Kidney (tissue), 13 donors: ENCODE measurements at regions not wholly inside any gene's neighbourhood (a gene's known extent, or its start where the extent isn't known, plus 50 kb on each side); places are given as distances from the start of the nearest gene placed in this dataset.
"Not testable (repeated sequence)": the region's sequence is repeated elsewhere in the genome, so short reads cannot be mapped to it uniquely, and the experiment has no call there.

Source experiments
- DNase-seq, 5 donors: peaks; one replicate each; pipeline ENCODE4 v3.0.0-alpha.2; 2013 to 2020
- FAIRE-seq: peaks from 2 replicates; lab custom pipeline; 2012; peaks lifted over from hg19 to GRCh38; lab: Jason Lieb, UNC
- H3K27ac ChIP-seq, 2 donors: one replicate each; pipeline ENCODE4 v1.7.0; 2013; ENCODE audit warnings: low read depth in 2 of 2, low read length in 2 of 2, inconsistent platforms in 1 of 2
- H3K27me3 ChIP-seq: one replicate; pipeline ENCODE4 v1.7.1; 2013; ENCODE audit warnings: low read length, inconsistent platforms; ENCODE audit not compliant: control insufficient read depth, insufficient read depth
- H3K36me3 ChIP-seq, 3 donors: one replicate each; pipeline versions ENCODE4 v1.7.0 to v1.7.1; 2013; ENCODE audit warnings: low read length in 3 of 3, control low read depth in 1 of 3, inconsistent platforms in 1 of 3; ENCODE audit not compliant: insufficient read depth in 3 of 3, control insufficient read depth in 2 of 3
- H3K4me1 ChIP-seq, 3 donors: one replicate each; pipeline versions ENCODE4 v1.7.0 to v1.7.1; 2013; ENCODE audit warnings: low read length in 3 of 3, inconsistent platforms in 1 of 3, low read depth in 1 of 3; ENCODE audit not compliant: control insufficient read depth in 2 of 3, insufficient read depth in 2 of 3
- H3K4me3 ChIP-seq, 3 donors: one replicate each; pipeline versions ENCODE4 v1.7.0 to v1.8.1; 2013; ENCODE audit warnings: low read length in 3 of 3, control low read depth in 1 of 3, inconsistent platforms in 1 of 3
- H3K9ac ChIP-seq, 3 donors: one replicate each; pipeline versions ENCODE4 v1.7.0 to v1.7.1; 2013; ENCODE audit warnings: low read length in 3 of 3, control low read depth in 1 of 3, inconsistent platforms in 1 of 3
- H3K9me3 ChIP-seq, 3 donors: one replicate each; pipeline versions ENCODE4 v1.7.0 to v1.7.1; 2013; ENCODE audit warnings: low read length in 3 of 3, control low read depth in 1 of 3, inconsistent platforms in 1 of 3; ENCODE audit not compliant: control insufficient read depth in 2 of 3, insufficient read depth in 1 of 3
- intact Hi-C: fragments of 100-400 bp; cut with DNase I; formaldehyde crosslinking; loops from one replicate; pipeline ENCODE4 v1.11.1; 2022
- TF ChIP-seq, protein P1 (sequence below): IDR thresholded peaks from 3 replicates; pipeline ENCODE4 v1.5.1; 2012; ENCODE audit warnings: mild to moderate bottlenecking, moderate library complexity, borderline replicate concordance; ENCODE audit not compliant: insufficient read depth; ENCODE audit errors: extremely low read depth
- donor health status: control.
- donor health status: control.
- donor health status: control.
- donor health status: control.
- donor health status: control.
- donor health status: DM: yes; HTN: yes; CAD: no.
- donor health status: Normal renal cell carcinoma (clear cell type).

DNA sequence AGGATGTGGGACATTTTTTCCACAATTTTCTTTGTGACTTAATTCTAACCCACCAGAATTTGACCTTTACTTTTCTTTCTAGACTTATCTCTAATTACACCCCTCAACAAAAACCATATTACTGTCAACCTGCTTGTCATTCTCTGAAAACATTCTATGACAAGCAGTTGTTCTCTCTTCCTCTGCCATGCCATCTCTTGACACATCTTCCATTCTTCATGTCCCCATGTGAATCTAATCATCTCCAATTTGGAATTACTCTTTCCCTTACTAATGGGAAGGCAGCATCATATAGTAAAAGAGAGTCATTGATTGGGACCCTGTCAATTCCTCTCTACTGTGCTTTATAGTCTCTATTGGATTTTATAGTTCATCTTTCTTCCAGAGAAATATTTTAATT lies 61.3 kb upstream of the P2RY1 start:
- DNase-seq (no peak), FAIRE-seq (no peak)
- intact Hi-C loops, result no loop called here
- H3K9me3 ChIP-seq, result no peaks in the 10 kb centered on the region
- no peak overlapping the region for H3K4me3 ChIP-seq
- H3K36me3 ChIP-seq, result no peaks in the 10 kb centered on the region
- no peak overlapping the region for H3K9ac ChIP-seq
- no peaks in the 10 kb centered on the region for H3K27me3 ChIP-seq
- no peak overlapping the region for H3K27ac ChIP-seq
- no peaks in the 10 kb centered on the region for H3K4me1 ChIP-seq
- TF ChIP-seq, protein P1, sequence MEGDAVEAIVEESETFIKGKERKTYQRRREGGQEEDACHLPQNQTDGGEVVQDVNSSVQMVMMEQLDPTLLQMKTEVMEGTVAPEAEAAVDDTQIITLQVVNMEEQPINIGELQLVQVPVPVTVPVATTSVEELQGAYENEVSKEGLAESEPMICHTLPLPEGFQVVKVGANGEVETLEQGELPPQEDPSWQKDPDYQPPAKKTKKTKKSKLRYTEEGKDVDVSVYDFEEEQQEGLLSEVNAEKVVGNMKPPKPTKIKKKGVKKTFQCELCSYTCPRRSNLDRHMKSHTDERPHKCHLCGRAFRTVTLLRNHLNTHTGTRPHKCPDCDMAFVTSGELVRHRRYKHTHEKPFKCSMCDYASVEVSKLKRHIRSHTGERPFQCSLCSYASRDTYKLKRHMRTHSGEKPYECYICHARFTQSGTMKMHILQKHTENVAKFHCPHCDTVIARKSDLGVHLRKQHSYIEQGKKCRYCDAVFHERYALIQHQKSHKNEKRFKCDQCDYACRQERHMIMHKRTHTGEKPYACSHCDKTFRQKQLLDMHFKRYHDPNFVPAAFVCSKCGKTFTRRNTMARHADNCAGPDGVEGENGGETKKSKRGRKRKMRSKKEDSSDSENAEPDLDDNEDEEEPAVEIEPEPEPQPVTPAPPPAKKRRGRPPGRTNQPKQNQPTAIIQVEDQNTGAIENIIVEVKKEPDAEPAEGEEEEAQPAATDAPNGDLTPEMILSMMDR, result no peak

DNA sequence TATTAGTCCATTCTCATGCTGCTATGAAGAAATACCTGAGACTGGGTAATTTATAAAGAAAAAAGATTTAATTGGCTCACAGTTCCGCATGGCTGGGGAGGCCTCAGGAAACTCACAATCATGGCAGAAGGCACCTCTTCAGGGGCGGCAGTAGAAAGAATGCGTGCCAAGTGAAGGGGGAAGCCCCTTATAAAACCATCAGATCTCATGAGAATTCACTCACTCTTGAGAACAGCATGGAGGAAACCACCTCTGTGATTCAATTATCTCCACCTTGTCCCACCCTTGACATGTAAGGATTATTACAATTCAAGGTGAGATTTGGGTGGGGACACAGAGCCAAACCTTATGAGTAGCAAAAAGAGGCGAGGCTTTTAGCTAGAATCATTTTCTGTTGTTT lies 60.7 kb upstream of the P2RY1 start:
- FAIRE-seq, H3K4me3 ChIP-seq, intact Hi-C loops, H3K27ac ChIP-seq, H3K9me3 ChIP-seq, DNase-seq, H3K27me3 ChIP-seq, H3K36me3 ChIP-seq, H3K9ac ChIP-seq, H3K4me1 ChIP-seq: not testable (repeated sequence)

DNA sequence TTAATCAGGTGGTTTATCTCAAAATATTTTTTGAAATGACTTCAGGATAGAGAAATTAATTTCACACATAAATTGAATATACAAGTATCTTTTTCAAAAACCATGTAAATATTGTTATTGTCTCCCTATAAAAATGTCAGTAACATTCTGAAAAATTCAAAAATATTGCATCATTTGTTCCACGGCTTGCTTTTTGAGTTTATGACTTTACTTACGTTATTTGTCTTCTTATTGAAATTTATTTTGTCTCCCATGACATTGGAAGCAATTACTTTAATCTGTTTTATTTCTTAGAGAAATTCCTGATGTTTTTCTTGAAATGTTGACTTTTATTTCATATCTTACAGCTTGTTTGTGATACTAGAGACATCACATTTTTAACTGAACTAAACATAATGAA lies 56.9 kb upstream of the P2RY1 start:
- H3K4me3 ChIP-seq, result no peak overlapping the region
- no peak overlapping the region for H3K9ac ChIP-seq
- no peaks in the 10 kb centered on the region for H3K36me3 ChIP-seq
- no peak overlapping the region for H3K27ac ChIP-seq
- intact Hi-C loops, result no loop called here
- DNase-seq, result peak in 1 of 5 donors; percentile 58
- peaks cover 0 to 2% (median 0%) of the 10 kb centered on the region in 3 donors for H3K4me1 ChIP-seq
- H3K27me3 ChIP-seq, result no peaks in the 10 kb centered on the region
- no peaks in the 10 kb centered on the region for H3K9me3 ChIP-seq
- TF ChIP-seq, protein P1, result no peak
- FAIRE-seq, result peak; percentile 59

DNA sequence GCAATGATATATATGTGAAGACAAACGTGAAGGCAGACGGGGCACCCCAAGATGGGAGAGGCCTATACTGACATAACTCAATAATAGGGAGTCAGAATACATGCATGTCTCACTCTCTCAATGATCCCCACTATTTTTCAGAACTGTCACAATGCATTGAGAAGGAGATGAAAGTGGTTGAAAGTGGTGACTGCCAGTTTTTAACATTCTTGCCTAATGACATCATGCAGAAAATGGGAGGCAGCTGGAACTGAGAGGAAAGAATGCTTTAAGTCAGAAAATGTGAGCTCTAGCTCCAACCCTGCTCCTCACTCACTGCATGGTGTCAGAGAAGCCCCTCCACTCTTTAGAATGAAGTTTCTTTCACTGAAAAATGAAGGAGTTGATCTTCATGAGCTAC lies 55.3 kb upstream of the P2RY1 start:
- Histone ChIP-seq H3K27me3 (no peaks in the 10 kb centered on the region), H3K27ac (no peak overlapping the region), H3K9me3 (no peaks in the 10 kb centered on the region), H3K9ac (no peak overlapping the region), H3K4me1 (peaks cover 0 to 2% (median 0%) of the 10 kb centered on the region in 3 donors), H3K4me3 (no peak overlapping the region), H3K36me3 (no peaks in the 10 kb centered on the region)
- intact Hi-C loops, result no loop called here
- FAIRE-seq (no peak), DNase-seq (peak in 2 of 5 donors; percentile 52 to 77)
- TF ChIP-seq, protein P1, result no peak
